ENCODE measurements at regions not wholly inside any gene's neighbourhood (a gene's known extent, or its start where the extent isn't known, plus 50 kb on each side); places are given as distances from the start of the nearest gene placed in this dataset.
"Not testable (repeated sequence)": the region's sequence is repeated elsewhere in the genome, so short reads cannot be mapped to it uniquely, and the experiment has no call there.

GRCh38 chr9:21533597-21533996 lies 51.5 kb upstream of the IFNE start:
- no peak for DNase-seq (ENCODE audit: low spot score)

- DNase-seq (ENCODE audit: low spot score) = no peak
Observed at GRCh38 chr9:21535396-21535795, 53.3 kb upstream of the IFNE start.

DNA sequence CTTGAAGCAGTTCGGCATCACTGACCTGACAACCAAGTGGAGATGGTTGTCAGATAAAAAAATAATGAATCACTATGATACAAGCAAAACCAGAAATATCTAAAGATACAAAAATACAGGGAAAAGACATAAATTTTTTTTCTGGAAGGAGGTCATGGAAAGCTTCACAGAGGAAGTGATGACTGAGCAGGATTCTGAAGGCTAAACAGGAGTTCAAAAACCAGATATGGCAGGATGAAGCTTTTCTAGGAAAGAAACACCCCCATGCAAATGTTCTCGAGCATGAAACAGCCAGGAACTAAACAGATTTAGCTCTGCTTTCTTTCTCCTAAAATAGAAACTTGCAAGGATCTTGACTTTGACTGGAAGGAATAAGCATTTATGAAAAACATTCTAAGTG lies 60.7 kb upstream of the IFNE start:
- no peak for DNase-seq (ENCODE audit: low spot score)

DNA sequence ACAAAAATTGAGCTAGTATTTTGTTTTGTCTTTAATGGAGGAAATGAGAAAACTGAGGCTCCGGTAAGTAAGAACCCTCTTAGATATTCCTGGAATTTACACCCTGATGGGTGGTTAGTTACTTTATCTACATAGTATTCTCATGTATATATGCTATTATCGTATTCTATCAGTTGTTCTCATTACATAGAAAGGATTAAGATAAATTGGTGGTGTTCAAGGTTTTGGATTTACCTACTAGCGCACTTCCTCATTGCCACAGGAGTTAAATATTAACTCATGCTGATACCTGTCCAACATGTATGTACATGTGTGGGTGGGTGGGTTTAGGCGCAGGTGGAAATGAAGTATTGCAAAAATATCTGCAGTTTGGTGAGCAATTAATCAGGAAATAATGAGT lies 61.1 kb upstream of the IFNE start:
- no peak for DNase-seq (ENCODE audit: low spot score)

GRCh38 chr9:21543816-21544215 lies 61.7 kb upstream of the IFNE start:
- DNase-seq (ENCODE audit: low spot score) = not testable (repeated sequence)

DNA sequence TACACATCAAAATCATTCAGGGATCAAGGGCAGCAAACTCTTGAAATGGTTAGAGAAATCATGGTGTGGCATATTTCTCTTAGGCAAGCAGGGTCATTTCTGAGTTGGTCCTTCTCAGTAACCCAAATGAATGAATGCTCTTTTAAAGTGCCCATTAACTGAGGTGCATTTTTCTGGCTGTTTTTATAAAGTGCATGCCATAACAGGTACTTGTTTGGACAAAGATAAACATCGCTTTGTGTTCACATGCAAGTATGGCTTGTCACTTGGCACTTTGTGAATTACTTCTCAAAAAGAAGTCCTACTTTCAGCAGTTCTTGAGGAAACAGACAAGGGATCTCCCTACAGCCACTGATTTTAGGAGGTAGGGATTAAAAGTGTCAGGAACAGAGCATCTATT lies 64.8 kb upstream of the IFNE start:
- no peak for DNase-seq (ENCODE audit: low spot score)

GRCh38 chr9:21549251-21549765 lies 67.2 kb upstream of the IFNE start:
- DNase-seq (ENCODE audit: low spot score) = no peak

DNA sequence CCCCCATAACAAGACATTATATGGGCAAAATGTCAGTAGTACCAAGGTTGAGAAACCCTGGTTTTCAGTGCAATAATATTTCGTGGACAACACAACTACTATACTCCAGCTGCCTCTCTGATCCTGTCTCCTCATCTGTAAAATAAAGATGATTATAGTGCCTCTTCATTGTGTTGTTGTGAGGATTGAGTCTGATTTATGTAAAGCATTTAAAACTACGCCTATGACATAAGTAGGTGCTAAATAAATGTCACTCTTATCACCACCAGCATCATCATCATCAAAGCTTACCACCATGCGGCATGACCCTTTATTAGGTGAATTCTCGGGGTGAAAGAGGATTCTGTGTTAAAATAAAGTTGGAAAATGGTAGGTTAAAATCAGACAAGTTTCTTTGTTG lies 67.8 kb upstream of the IFNE start:
- DNase-seq (ENCODE audit: low spot score) = no peak

DNA sequence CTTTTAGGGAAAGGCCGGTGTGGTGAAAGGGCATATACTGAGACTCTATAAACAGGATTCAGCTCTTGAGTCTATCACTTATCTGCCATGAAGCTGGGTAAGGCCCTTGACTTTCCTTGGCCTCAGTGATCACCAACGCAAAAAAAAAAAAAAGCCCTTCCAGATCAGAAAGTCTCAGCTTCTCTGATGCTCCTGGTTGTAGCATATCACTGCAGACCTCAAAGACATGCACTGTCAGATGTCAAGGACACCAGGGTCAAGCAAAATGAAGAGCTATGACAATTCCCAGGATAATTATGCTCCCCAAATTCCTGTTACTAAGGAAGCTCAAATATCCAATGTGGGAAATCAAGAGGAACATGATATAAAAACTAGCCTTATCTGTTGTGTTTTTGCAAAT lies 68.3 kb upstream of the IFNE start:
- no peak for DNase-seq (ENCODE audit: low spot score)

GRCh38 chr9:21551401-21551800 lies 69.3 kb upstream of the IFNE start:
- no peak for DNase-seq (ENCODE audit: low spot score)

GRCh38 chr9:21552244-21553170 lies 70.4 kb upstream of the IFNE start:
- DNase-seq (ENCODE audit: low spot score) = no peak

- no peak for DNase-seq (ENCODE audit: low spot score)
Observed at GRCh38 chr9:21553441-21553840, 71.3 kb upstream of the IFNE start.

DNA sequence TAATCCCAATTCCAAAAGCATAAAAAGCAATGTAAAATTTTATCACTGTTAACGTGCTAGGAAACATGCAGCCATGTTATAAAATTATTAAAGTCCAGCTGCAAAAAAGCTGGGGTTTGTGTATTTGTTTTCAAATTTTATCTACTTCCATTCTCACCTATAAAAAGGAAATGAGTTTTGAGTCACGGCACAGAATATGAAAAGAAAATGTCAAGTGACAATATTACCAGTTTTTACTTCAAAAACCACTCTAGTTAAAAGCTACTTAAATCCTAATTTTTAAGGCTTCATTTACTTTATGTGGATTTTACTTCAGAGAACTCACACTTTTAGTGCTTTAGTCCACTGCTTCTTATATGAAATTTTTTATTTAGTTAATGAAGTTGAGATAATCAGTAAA lies 72.7 kb upstream of the IFNE start:
- DNase-seq (ENCODE audit: low spot score) = no peak

GRCh38 chr9:21555911-21556310 lies 73.8 kb upstream of the IFNE start:
- DNase-seq (ENCODE audit: low spot score) = no peak

DNA sequence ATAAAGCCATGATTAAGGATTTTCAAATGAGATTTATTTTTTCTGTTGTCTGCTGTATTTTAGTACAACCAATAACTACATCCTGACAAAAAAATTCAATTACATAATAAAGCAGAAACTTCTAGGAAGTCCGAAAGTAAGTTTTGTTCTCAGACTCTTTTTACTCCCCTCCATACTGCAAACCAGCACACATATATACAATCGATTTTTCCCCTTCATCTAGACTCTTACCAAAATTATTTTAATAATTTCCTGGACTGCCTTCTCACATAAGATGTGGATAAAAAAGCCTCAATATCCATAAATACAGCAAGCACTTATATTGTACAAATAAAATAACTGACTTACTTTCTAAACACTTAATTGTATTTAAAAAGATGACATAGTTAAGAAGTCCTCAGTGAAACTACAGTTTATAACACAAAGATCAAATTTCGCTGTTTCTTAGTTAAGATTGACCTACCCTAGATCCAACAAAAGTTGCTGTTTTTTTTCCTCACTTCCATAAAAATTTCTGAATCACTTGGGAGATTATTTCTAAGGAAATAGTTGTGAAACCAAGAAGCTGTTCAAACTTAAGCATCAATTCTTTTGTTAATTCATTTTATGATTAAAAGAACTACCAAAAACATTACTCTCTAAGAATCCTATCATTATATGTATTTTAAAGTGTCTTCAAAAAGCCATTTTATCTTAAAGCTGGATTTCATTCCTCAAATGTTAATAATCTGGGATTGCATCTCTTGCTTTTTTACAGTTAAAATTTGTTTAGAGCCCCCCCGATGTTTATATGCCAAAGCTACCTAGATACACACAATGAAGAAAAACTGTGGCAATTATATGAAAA lies 74.7 kb upstream of the IFNE start:
- no peak for DNase-seq (ENCODE audit: low spot score)

- no peak for DNase-seq (ENCODE audit: low spot score)
Observed at GRCh38 chr9:21557428-21557768, 75.3 kb upstream of the IFNE start.

- DNase-seq (ENCODE audit: low spot score) = no peak
Observed at GRCh38 chr9:21558079-21558478, 76.0 kb upstream of the IFNE start.

DNA sequence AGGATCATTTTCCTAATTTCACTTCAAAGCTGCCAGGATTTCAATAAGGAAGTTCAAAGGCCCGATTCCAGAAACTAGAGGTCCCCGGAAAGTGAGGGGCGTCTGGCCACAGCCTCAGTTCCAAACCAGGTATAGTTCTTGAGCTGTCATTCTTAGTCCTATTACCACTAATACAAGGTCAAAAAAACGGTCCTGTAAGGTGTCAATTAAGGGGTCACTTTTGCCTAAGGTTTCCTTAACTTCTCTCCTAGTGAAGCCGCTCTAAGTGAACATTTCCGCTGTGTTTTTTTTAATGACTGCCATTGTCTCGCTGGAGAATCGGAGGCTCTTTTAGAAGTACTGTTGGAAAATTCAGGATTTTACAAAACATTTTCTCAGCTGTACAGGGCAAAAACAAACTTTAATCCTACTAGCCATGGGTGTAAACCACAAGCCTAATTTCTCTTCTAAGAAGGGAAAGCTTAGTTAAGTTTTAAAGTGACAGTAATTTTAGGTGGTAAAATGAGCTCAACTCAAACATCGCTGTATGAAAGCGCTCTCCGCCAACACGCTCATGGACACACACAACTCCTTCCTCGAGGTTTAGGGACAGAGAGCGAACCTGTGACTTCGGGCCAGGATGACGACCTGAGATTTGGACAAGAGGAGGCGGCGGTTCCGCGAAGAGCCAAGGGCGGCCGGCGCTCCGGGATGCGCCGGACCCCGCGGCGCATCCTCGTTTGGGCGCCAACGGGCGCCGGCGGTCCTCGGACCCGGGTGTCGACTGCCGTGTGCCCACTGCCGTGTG lies 76.7 kb upstream of the IFNE start:
- no peak for DNase-seq (ENCODE audit: low spot score)

DNA sequence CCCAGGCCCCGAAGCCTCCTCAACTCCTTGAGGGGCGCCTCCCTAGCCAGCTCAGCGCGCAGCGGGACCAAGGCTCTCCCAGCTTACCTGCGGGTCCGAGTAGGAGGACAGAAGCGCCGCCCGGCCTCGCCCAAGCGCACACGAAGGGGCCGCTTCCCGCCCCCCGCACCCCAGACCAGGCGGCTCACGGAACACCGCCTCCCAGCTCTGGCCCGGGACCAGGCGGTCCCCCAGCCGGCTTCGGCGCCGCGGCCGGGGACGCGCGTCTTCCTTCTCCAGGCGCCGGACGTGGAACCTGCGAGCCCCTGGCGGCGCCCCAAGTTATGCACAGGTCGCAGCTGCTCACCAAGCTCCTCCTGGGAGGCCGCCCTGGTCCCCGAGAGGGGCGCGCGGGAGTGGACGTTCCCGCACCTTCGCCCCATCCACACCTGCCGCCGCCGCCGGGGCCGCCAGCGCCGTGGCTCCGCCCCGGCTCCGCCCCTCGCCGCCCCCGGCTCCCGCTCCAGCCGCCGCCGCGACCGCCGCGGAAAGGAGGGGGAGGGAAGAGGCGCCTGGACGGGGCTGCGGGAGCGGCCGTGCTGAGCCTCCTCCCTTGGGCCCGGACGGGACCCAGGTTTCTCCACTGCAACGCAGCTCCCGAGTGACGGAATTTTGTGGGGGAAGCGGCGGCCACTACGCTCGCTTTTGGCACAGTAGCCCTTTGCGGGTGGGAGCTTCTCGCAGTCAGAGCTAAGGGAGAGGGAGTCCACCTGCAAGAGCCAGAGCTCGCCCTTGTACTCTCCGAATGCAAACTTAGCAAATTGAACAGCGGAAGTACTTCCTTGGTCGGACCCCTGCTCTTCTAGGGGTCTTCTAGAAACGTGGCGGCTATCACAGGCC lies 77.5 kb upstream of the IFNE start:
- peak; percentile 7 for DNase-seq (ENCODE audit: low spot score)

GRCh38 chr9:21560281-21560745 lies 78.2 kb upstream of the IFNE start:
- DNase-seq (ENCODE audit: low spot score) = no peak

DNA sequence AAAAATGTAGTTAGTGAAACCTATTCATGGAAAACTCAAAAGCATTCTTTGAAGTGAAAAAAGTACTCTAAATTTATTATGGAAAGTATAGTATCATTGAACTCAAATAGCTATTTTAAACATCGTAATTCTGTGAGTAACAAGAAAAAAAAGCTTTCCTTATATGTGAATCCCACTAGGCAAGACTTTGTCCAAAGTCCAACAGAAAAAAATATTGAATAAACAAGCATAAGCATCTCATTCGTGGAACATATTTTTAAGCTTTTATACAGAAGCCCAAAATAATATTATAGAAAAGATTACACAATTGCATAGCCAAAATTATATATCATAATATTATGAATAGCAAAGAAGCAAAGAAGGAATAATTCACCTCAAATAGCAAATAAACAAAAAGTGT lies 79.4 kb upstream of the IFNE start:
- no peak for DNase-seq (ENCODE audit: low spot score)
